LNCAP (cell line): ENCODE measurements at regions not wholly inside any gene's neighbourhood (a gene's known extent, or its start where the extent isn't known, plus 50 kb on each side); places are given as distances from the start of the nearest gene placed in this dataset.

ENCODE experiments used
- TF ChIP-seq, protein P1 (sequence below): fragments of 450-650 bp; IDR thresholded peaks from 2 replicates; pipeline ENCODE4 v1.5.1; 2017; ENCODE audit warnings: mild to moderate bottlenecking

DNA sequence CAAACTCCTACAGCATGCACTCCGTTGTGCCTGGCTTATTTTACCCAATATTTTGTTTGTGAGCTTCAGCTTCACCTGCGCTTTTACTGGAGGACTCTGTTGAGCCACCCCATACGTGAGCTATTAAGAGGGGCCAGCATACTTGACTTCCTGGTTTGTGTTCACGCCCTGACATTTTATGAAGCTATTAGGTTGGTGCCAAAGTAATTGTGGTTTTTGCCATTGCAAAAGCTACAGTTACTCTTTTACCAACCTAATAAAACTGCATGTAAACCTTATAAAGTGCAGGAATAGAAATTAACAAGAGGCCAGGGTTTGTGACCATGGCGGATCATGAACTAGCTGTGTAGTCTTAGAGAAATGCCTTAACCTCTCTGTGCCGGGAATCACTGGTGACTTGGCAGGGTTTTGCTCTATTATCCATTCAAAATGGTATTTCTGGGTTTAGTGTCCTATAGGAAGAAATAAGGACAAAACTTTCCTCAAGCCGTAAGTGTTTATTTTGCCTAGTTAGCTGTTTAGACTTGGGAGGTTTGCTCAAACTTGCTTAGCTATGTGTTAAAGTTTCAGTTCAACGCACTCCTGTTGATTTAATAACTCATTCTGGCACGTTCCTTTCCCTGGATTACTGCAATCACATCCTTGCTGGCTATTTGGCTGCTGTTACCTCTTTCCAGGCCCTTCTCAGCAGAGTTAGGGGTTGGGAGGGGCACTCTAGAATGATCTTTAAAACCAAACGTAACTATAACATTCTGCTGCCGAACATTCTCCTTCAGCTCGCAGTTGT is 1027.6 kb downstream of the BCL11B start:
- TF ChIP-seq, protein P1, sequence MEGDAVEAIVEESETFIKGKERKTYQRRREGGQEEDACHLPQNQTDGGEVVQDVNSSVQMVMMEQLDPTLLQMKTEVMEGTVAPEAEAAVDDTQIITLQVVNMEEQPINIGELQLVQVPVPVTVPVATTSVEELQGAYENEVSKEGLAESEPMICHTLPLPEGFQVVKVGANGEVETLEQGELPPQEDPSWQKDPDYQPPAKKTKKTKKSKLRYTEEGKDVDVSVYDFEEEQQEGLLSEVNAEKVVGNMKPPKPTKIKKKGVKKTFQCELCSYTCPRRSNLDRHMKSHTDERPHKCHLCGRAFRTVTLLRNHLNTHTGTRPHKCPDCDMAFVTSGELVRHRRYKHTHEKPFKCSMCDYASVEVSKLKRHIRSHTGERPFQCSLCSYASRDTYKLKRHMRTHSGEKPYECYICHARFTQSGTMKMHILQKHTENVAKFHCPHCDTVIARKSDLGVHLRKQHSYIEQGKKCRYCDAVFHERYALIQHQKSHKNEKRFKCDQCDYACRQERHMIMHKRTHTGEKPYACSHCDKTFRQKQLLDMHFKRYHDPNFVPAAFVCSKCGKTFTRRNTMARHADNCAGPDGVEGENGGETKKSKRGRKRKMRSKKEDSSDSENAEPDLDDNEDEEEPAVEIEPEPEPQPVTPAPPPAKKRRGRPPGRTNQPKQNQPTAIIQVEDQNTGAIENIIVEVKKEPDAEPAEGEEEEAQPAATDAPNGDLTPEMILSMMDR: no peak

DNA sequence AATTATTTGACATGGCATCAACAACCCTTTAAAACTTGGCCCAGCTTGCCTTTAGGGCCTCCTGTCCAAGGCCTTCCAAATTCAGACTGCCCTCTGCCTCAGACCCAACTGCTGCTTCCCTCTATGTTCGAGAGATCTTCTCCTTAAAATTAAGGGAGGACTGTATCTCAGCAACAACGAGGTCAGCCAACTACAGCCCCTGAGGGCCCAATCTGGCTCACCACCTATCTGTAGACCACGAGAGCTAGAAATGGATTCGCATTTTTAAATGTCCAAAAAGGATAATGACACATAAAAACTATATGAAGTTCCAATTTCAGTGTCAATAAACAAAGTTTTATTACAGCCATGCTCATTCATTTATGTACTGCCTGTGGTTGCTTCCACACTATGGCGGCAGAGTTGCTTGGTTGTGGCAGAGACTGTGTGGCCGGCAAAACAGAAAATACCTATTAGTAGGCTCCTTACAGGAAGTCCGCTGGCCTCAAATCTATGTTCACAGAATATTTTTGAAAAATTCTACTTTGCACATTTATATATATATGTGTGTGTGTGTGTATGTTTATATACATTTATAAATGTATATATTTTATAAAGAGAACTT is 1026.9 kb downstream of the BCL11B start:
- TF ChIP-seq, protein P1: no peak

DNA sequence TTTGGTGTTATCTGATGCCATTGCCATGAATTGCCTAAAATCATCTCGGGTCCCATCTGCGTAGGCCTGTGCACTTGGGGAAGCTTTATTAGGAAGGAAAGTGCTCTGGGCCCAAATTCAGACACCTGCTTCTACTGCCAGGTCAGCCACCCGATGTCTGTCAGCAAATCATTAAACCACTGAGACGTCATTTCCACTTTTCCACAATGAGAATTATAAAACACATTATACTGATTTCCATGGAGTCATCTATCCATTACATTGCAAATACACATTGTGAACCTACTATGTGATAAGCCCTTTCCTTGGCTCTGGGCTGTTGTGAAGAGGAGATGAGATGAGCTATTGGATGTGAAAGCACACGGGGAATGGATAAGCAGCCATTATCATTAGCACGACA is 1022.9 kb downstream of the BCL11B start:
- TF ChIP-seq, protein P1: no peak

DNA sequence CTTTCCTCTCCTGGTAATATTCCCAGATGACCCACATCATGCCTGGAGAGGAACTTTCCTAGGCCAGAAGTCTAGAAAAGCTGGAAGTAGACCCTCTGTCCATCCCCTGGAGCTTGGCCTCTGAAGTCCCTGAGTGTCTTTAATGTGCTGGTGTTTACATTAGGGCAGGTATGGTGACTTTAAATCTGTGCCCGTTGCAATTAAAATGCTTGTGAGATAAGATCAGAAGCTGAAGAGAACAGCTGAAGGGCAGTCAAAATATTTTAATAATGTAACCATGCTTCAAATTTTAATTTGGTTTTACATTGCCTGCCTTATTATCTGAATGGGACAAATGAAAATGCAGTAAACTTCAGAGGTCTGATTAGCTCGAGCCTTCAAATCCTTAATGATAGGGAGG is 1022.5 kb downstream of the BCL11B start:
- TF ChIP-seq, protein P1: no peak

DNA sequence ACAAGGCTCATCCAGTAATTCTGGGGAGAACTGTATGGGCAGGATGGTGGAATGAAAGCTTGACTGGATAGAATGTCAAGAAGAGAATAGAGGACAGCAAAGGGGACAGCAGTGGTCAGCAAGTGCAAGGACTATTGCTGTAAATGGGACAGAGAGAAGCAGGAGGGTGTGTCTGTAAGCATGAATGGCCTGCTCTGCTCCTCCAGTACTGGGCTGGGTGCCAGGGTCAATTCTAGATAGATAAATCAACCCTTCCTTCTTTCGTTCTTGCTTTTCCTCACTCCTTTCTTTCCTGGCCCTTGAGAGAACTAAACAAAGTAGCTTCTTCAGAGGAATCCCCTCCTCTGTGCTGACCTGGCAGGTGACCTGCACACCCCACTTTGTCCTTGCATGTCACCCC is 1019.2 kb downstream of the BCL11B start:
- TF ChIP-seq, protein P1: no peak

DNA sequence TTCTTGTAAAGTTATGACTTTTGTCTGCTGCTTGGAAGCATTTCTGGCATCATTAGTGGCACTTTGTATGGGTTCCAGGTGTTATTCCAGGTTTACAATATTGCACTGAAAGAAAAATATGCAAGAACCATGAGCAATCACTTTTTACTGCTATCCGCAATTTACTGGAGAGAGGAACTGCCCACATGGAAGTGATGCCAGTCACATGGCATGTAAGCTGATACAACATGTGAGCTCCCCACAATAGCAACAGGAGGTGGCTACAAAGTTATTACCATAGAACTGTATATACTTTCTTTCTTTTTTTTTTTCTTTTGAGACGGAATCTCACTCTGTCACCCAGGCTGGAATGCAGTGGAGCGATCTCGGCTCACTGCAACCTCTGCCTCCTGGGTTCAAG is 1012.1 kb downstream of the BCL11B start:
- TF ChIP-seq, protein P1: no peak

DNA sequence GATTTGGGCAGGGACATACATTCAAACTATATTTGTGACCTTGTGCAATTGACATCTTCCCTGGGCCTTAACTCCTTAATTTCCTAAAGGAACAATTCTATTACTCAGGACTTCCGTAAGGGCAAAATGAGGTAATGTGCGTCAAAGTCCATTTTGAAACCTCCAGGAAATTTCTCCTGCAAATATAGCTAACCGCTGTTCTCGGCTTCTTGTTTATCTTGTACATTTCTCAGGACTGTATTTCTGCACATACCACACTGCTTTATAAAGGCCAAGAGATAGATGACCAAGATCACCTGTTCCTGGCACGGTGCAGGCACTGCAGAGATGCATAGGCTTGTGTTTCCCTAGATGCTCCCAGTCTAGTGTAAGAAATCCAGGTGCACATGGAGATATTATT is 1009.4 kb downstream of the BCL11B start:
- TF ChIP-seq, protein P1: no peak
